Duodenal mucosa (tissue), 2 donors: ENCODE measurements at regions not wholly inside any gene's neighbourhood (a gene's known extent, or its start where the extent isn't known, plus 50 kb on each side); places are given as distances from the start of the nearest gene placed in this dataset.

ENCODE experiments used
- H3K27ac ChIP-seq: one replicate; pipeline ENCODE4 v1.7.0; 2013; ENCODE audit warnings: low read depth, low read length
- H3K27me3 ChIP-seq, 2 donors: one replicate each; pipeline ENCODE4 v1.7.0; 2013; ENCODE audit warnings: low read length in 2 of 2, control low read depth in 1 of 2; ENCODE audit not compliant: insufficient read depth in 2 of 2, control insufficient read depth in 1 of 2
- H3K36me3 ChIP-seq, 2 donors: one replicate each; pipeline ENCODE4 v1.7.0; 2013; ENCODE audit warnings: low read length in 2 of 2, control low read depth in 1 of 2; ENCODE audit not compliant: insufficient read depth in 2 of 2, control insufficient read depth in 1 of 2
- H3K4me1 ChIP-seq, 2 donors: one replicate each; pipeline ENCODE4 v1.7.0; 2013; ENCODE audit warnings: low read length in 2 of 2, control low read depth in 1 of 2; ENCODE audit not compliant: insufficient read depth in 2 of 2, control insufficient read depth in 1 of 2
- H3K4me3 ChIP-seq, 2 donors: one replicate each; pipeline ENCODE4 v1.7.0; 2013; ENCODE audit warnings: low read length in 2 of 2, low read depth in 1 of 2
- H3K9ac ChIP-seq, 2 donors: one replicate each; pipeline ENCODE4 v1.7.0; 2013; ENCODE audit warnings: low read length in 2 of 2, low read depth in 1 of 2
- H3K9me3 ChIP-seq, 2 donors: one replicate each; pipeline ENCODE4 v1.7.0; 2013; ENCODE audit warnings: low read length in 2 of 2, control low read depth in 1 of 2; ENCODE audit not compliant: control insufficient read depth in 1 of 2

DNA sequence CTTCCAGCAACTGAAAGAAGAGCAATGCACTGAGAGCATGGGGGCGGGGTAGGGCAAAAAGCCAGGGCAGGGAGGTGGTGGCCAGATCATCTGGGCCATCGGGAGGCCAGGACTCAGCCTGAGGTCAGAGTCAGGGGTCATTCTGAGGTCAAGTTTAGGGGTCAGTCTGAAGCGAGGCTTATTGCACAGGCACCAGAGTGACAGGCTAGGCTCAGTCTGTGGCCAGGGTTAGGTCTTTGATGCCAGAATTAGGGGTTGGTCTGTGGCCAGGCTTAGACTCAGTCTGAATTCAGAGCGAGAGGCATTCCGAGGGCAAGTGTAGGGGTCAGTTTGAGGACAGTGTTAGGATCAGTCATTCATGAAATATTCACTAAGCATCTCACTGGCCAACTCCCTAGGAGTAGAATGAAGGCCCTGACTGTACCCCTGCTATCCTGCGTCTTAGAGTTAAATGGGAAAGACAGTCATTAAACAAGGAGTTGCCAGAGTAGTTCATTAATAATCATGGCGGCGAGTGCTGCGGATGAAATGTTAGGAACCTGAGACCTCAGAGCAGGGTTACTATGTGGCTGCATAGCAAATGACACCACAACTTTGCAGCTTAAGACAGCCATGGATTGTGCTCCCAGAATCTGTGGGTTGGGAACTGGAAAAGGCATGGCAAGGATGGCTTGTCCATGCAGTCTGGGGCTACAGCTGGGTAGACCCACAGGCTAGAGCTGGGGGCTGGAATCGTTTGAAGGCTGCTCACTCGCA, 198.7 kb downstream of the CYP26B1 start:
- H3K27me3 ChIP-seq: no peaks in the 10 kb centered on the region
- no peak overlapping the region for H3K9ac ChIP-seq
- no peak overlapping the region for H3K27ac ChIP-seq
- no peak overlapping the region for H3K4me3 ChIP-seq
- H3K9me3 ChIP-seq: no peaks in the 10 kb centered on the region
- H3K4me1 ChIP-seq: no peaks in the 10 kb centered on the region
- no peaks in the 10 kb centered on the region for H3K36me3 ChIP-seq

DNA sequence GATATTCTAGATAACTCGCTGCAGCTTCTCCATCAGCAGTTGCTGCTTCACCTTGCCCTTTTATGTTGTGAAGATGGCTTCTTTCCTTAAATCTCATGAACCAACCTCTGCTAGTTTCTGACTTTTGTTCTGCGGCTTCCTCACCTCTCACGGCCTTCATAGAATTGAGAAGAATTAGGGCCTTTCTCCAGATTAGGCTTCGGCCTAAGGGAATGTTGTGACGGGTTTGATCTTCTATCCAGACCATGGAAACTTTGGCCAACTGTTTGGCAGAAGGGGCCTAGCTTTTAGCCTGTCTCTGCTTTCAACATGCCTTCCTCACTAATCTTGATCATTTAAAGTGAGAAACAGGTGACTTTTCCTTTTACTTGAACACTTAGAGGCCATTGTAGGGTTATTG, 199.9 kb downstream of the CYP26B1 start:
- Histone ChIP-seq H3K4me3 (no peak overlapping the region), H3K27me3 (no peaks in the 10 kb centered on the region), H3K4me1 (no peaks in the 10 kb centered on the region), H3K27ac (no peak overlapping the region), H3K36me3 (no peaks in the 10 kb centered on the region), H3K9me3 (no peaks in the 10 kb centered on the region), H3K9ac (no peak overlapping the region)

DNA sequence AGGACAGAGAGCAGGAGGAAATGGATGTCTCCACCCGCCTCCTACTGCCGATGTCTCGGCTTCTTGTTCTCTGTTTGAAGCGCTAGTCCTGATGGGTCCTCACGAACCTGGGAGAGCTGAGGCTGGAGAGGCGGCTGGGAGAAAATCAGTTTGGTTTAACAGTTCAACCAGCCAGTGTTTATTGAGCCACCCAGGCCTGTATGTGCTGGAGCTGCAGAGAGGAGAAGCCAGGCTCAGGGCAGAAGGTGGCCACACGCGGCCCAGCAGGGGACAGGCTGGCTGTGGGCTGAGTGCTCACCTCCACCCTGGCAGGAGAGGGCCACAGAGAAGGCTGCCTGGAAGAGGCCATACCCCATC, 202.1 kb downstream of the CYP26B1 start:
- Histone ChIP-seq H3K27ac (no peak overlapping the region), H3K4me1 (peaks cover 5 to 11% of the 10 kb centered on the region in 2 donors), H3K9me3 (no peaks in the 10 kb centered on the region)

DNA sequence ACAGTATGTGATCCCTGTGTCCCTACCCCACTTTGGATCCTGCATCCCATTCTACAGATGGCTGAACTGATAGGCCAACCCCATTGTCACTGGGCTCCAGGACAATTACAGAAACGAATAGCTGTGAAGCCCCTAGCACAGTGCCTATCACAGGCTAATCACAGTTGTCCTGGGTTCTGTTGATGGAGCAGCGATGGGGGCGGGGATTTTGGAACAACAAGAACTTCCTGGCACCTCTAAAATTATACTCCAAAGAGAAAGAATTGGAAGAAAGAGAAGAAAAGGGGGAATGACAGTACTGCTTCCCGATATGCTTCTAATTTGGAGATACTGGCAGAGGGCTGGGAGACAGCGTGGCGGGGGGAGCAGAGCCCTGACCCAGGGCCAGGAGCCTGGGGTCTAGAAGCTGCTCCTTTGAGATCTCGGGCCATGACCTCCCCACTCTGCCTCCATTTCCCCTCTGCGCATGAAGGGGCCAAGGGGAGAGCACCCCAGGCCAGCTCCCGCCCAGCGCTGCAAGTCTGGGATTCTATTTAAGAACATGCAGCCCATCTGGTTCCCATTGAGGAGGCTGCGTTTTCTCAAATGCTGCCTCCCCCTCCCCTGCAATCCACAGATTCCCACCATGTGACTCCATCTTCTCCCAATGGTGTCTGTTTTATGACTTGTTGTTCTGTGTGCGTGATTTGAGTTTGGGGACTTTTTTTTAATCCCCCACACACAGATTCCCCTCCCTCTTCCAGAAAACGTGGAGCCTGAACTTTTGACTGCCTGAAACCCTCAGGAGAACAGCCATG, 202.7 kb downstream of the CYP26B1 start:
- no peaks in the 10 kb centered on the region for H3K27me3 ChIP-seq
- no peak overlapping the region for H3K4me3 ChIP-seq
- H3K36me3 ChIP-seq: no peaks in the 10 kb centered on the region
- H3K9me3 ChIP-seq: no peaks in the 10 kb centered on the region
- no peak overlapping the region for H3K9ac ChIP-seq
- peaks cover 6 to 17% of the 10 kb centered on the region in 2 donors for H3K4me1 ChIP-seq
- no peak overlapping the region for H3K27ac ChIP-seq

More for the DNA sequence above, 202.1 kb downstream of the CYP26B1 start:
- Histone ChIP-seq H3K36me3 (no peaks in the 10 kb centered on the region), H3K9ac (no peak overlapping the region), H3K27me3 (no peaks in the 10 kb centered on the region), H3K4me3 (no peak overlapping the region)

GRCh38 chr2:71944183-71944550, 203.5 kb downstream of the CYP26B1 start:
- Histone ChIP-seq H3K4me1 (peaks cover 6 to 18% of the 10 kb centered on the region in 2 donors), H3K9me3 (no peaks in the 10 kb centered on the region), H3K9ac (no peak overlapping the region), H3K27me3 (no peaks in the 10 kb centered on the region), H3K36me3 (no peaks in the 10 kb centered on the region), H3K4me3 (no peak overlapping the region), H3K27ac (no peak overlapping the region)

GRCh38 chr2:71943238-71944182, 204.2 kb downstream of the CYP26B1 start:
- H3K9me3 ChIP-seq: no peaks in the 10 kb centered on the region
- no peaks in the 10 kb centered on the region for H3K36me3 ChIP-seq
- H3K4me3 ChIP-seq: no peak overlapping the region
- H3K27ac ChIP-seq: no peak overlapping the region
- peaks cover 6 to 18% of the 10 kb centered on the region in 2 donors for H3K4me1 ChIP-seq
- H3K27me3 ChIP-seq: no peaks in the 10 kb centered on the region
- no peak overlapping the region for H3K9ac ChIP-seq

GRCh38 chr2:71941726-71942525, 205.7 kb downstream of the CYP26B1 start:
- Histone ChIP-seq H3K27ac (no peak overlapping the region), H3K9ac (no peak overlapping the region), H3K4me3 (no peak overlapping the region), H3K27me3 (no peaks in the 10 kb centered on the region), H3K36me3 (no peaks in the 10 kb centered on the region), H3K9me3 (no peaks in the 10 kb centered on the region), H3K4me1 (peaks cover 6 to 18% of the 10 kb centered on the region in 2 donors)

DNA sequence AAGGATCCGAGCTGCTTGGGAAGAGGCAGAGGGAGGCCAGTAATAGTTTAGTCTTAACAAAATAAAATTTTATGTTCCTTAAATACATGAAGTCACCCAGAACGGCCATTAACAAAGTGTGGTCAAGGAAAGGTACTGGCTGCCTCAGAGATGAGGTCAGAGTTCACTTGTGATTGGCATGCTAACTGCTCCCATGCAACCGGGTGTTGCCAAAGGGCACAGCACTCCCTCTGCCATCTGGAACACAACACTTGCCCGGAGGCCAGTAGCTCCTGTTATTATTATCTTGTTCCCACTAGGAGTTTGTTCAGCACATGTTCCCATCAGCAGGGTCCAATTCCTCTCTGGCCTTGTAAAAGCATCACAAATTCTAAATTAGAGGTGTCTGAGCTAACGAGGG, 207.0 kb downstream of the CYP26B1 start:
- Histone ChIP-seq H3K36me3 (no peaks in the 10 kb centered on the region), H3K9me3 (no peaks in the 10 kb centered on the region), H3K27me3 (no peaks in the 10 kb centered on the region), H3K9ac (no peak overlapping the region), H3K4me3 (no peak overlapping the region), H3K27ac (no peak overlapping the region), H3K4me1 (peaks cover 6 to 18% of the 10 kb centered on the region in 2 donors)

DNA sequence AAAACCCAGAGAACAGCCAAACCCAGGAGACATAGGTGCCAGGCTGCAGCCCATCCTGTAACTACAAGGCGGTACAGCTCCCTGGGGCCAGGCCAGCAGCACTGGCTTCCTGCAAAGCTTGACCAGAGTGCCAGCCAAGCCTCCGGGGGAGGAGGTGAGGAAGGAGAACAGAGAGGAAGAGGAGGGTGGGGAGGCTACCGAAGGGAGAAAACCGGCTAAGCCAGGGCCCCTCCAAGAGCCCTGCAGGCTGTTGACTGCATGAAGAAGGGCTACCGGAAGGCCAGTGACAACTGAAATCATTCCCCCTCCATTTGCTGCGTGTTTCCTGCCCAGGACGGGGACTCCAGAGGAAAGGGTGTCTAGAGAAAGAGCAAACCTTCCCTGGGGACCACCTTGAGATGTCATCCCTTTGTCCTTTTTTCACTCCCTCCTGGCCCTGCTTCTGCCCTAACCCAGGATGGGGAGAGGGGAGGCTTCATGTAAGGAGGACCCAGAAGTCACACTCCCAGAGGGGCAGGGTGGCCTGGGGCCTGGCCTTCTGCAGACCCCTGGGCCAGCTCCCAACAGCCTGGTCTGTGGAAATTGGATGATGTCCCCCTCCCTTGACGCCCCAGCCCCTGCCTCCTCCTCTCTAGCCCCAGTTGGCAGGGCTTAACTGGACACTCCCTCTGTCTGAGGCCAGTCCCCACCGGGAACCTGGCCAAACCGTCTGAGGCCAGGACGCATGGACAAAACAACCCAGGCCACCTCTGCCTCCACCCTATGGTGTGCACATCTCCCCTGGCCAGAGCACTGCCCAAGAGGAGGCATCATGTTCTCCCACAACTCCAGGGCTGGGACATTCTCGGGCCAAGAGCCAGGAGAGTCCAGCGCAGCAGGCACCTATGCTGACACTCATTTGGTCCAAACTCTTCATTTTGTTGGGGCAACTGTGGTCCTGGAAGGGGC, 207.8 kb downstream of the CYP26B1 start:
- Histone ChIP-seq H3K36me3 (no peaks in the 10 kb centered on the region), H3K27ac (no peak overlapping the region), H3K9ac (no peak overlapping the region), H3K9me3 (no peaks in the 10 kb centered on the region), H3K27me3 (no peaks in the 10 kb centered on the region), H3K4me1 (peaks cover 6 to 20% of the 10 kb centered on the region in 2 donors), H3K4me3 (no peak overlapping the region)
